ENCODE measurements at regions not wholly inside any gene's neighbourhood (a gene's known extent, or its start where the extent isn't known, plus 50 kb on each side); places are given as distances from the start of the nearest gene placed in this dataset.

DNA sequence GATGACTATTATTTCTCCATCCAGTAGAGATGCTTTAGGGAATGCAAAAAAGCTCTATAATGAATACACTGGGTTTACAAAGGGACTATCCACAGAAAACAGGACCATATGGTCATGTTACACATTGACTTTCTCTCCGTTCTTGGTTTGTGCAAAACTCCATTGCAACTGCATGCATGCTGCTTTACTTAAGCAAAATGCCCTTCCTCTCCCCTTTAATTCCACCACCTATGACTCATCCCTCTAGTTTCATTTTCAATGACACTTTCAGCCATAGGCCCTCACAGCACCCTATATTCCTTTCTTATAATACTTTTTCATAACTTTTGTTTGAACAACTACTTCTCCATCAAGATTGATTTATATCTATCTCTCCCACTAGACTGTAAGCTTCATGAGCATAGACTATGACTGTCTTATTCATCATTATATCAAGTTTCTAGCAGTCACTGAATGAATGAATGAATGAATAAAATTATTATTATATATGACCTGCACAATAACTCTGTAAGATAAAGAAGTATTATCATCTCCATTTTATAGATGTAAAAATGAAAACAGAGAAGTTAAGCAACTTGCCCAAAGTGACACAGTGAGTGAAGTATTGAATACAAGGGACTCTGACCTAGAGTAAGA lies 248.9 kb downstream of the PLPP3 start (continued):
- TF ChIP-seq, protein P1, sequence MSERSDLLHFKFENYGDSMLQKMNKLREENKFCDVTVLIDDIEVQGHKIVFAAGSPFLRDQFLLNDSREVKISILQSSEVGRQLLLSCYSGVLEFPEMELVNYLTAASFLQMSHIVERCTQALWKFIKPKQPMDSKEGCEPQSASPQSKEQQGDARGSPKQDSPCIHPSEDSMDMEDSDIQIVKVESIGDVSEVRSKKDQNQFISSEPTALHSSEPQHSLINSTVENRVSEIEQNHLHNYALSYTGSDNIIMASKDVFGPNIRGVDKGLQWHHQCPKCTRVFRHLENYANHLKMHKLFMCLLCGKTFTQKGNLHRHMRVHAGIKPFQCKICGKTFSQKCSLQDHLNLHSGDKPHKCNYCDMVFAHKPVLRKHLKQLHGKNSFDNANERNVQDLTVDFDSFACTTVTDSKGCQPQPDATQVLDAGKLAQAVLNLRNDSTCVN (CRISPR knock-in tag; IDR thresholded peaks at IDR 0.05; ENCODE audit: borderline replicate concordance) = no peak
- TF ChIP-seq MYC (CRISPR knock-in tag; IDR thresholded peaks at IDR 0.05; ENCODE audit: borderline replicate concordance) (no peak), SIN3A (IDR thresholded peaks at IDR 0.05; ENCODE audit: borderline replicate concordance, low read depth, low read length) (no peak), ZNF333 (CRISPR knock-in tag; IDR thresholded peaks at IDR 0.05; ENCODE audit: borderline replicate concordance) (no peak), POGZ (CRISPR knock-in tag; IDR thresholded peaks at IDR 0.05) (0 out of 2 replicates have a peak, but pooled peaks have one; percentile 29), FOSL2 (CRISPR knock-in tag; IDR thresholded peaks at IDR 0.05) (peak; percentile 92), CREB1 (IDR thresholded peaks at IDR 0.05) (no peak), CREB1 (CRISPR knock-in tag; IDR thresholded peaks at IDR 0.05) (peak; percentile 52), BCL6 (CRISPR knock-in tag; IDR thresholded peaks at IDR 0.05) (no peak), HOXA3 (CRISPR knock-in tag; IDR thresholded peaks at IDR 0.05) (no peak)
- TF ChIP-seq, protein P2, sequence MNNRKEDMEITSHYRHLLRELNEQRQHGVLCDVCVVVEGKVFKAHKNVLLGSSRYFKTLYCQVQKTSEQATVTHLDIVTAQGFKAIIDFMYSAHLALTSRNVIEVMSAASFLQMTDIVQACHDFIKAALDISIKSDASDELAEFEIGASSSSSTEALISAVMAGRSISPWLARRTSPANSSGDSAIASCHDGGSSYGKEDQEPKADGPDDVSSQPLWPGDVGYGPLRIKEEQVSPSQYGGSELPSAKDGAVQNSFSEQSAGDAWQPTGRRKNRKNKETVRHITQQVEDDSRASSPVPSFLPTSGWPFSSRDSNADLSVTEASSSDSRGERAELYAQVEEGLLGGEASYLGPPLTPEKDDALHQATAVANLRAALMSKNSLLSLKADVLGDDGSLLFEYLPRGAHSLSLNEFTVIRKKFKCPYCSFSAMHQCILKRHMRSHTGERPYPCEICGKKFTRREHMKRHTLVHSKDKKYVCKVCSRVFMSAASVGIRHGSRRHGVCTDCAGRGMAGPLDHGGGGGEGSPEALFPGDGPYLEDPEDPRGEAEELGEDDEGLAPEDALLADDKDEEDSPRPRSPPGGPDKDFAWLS (CRISPR knock-in tag; IDR thresholded peaks at IDR 0.05; ENCODE audit: borderline replicate concordance) = no peak

DNA sequence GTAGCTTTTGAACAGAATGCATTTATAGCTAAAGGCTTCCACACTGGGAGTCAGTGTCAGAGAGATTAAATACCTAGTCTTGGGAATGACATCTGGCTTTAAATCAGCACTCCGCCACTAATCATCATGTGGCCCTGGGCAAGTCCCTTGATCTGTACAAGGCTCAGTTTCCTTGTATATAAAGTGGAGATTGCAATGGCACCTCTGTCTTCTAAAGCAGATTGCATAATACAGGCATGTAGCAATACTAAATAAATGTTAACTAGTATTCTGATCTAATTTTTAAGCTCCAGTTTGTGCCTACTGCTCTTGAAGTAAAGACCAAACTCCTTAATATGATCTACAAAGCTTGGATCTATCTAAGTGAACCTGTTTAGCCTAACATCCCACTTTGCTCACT lies 249.4 kb downstream of the PLPP3 start:
- H3K9me3 ChIP-seq (ENCODE audit: low read length) = no peaks in the 10 kb centered on the region
- ChIA-PET CTCF (ENCODE audit: low intra/inter-chr PET ratio, low total read pairs) (no interaction called here), POLR2A (interaction anchor here (0.9 to 1.4 kb wide), 4 partner anchors 9 to 239 kb away, joined by 3 to 5 read pairs (median 4); no protein-coding TSS in a partner anchor)
- H3K27ac ChIP-seq (ENCODE audit: extremely low read length, insufficient read depth, low read length) = peak overlapping the region; percentile 85
- intact Hi-C loops (cut with micrococcal nuclease; ENCODE audit: unreplicated experiment) (loop anchor here (1.0 to 10.0 kb wide), 2 partner anchors 84 to 175 kb away; no protein-coding TSS in a partner anchor), in situ Hi-C loops (cut with HindIII; ENCODE audit: extremely low pct_ligation_motif_present, low pct_unique_long_range_greater_than_20kb) (no loop called here)
- H3K9ac ChIP-seq (ENCODE audit: insufficient read depth, low read depth, low read length) = no peak overlapping the region
- no peak overlapping the region for H3K4me3 ChIP-seq (replicated peaks in 1 of 3; ENCODE audit: insufficient read depth in 1 of 3, low read depth in 2 of 3, low read length in 3 of 3)
- no peak for ATAC-seq
- H3K4me2 ChIP-seq (ENCODE audit: low read depth, low read length) = peak overlapping the region; percentile 65; the same call in 1 of the 2 replicates
- H4K20me1 ChIP-seq (ENCODE audit: insufficient read depth, low read length) = no peaks in the 10 kb centered on the region
- H3K27me3 ChIP-seq (ENCODE audit: control insufficient read depth in 1 of 2, insufficient read depth in 2 of 2, low read length in 2 of 2) = no peaks in the 10 kb centered on the region
- H3K36me3 ChIP-seq (replicated peaks in 1 of 2; ENCODE audit: control insufficient read depth in 1 of 2, insufficient read depth in 2 of 2, low read length in 2 of 2) = no peaks in the 10 kb centered on the region
- peak; percentile 13 for DNase-seq (ENCODE audit: low spot score)
- BruUV-seq (replicated peaks) = no TSS peak
- peaks cover 39% of the 10 kb centered on the region for H3K4me1 ChIP-seq (ENCODE audit: insufficient read depth, low read length)
- 75% methylated on average over 1 of the region's 1 CpG for WGBS (ENCODE audit: low lambda C conversion rate)
- no peaks in the 10 kb centered on the region for H3K79me2 ChIP-seq (ENCODE audit: insufficient read depth, low read length)
- H2AFZ ChIP-seq (ENCODE audit: low read length) = no peak overlapping the region
- FAIRE-seq = peak; percentile 30
- TF ChIP-seq HOXD1 (CRISPR knock-in tag; IDR thresholded peaks at IDR 0.05) (no peak), SNRNP70 (IDR thresholded peaks at IDR 0.05; ENCODE audit: low read depth, low read length) (no peak), MBNL3 (CRISPR knock-in tag; conservative IDR thresholded peaks at IDR 0.05) (no peak), RELA (CRISPR knock-in tag; IDR thresholded peaks at IDR 0.05) (no peak), BORCS8-MEF2B (CRISPR knock-in tag; IDR thresholded peaks at IDR 0.05) (no peak), ZNF644 (CRISPR knock-in tag; IDR thresholded peaks at IDR 0.05; ENCODE audit: low read depth) (0 out of 2 replicates have a peak, but pooled peaks have one; percentile 32), AGO2 (optimal IDR thresholded peaks at IDR 0.05; ENCODE audit: low read depth, low read length) (no peak), ZNF383 (CRISPR knock-in tag; IDR thresholded peaks at IDR 0.05; ENCODE audit: borderline replicate concordance) (no peak), CEBPG (CRISPR knock-in tag; IDR thresholded peaks at IDR 0.05) (peak; percentile 77), CEBPB (IDR thresholded peaks at IDR 0.05; ENCODE audit: borderline replicate concordance, low read depth, low read length) (peak; percentile 83), HNRNPK (IDR thresholded peaks at IDR 0.05; ENCODE audit: low read depth, low read length, poor library complexity, severe bottlenecking) (no peak), JARID2 (CRISPR knock-in tag; IDR thresholded peaks at IDR 0.05; ENCODE audit: insufficient replicate concordance) (no peak)
